GM06990 (cell line): ENCODE measurements at regions not wholly inside any gene's neighbourhood (a gene's known extent, or its start where the extent isn't known, plus 50 kb on each side); places are given as distances from the start of the nearest gene placed in this dataset.
"Not testable (repeated sequence)": the region's sequence is repeated elsewhere in the genome, so short reads cannot be mapped to it uniquely, and the experiment has no call there.

Experiments used
- DNase-seq: peaks from one replicate; pipeline ENCODE4 v3.0.0-alpha.2; 2011; ENCODE audit not compliant: insufficient read length; ENCODE audit errors: extremely low read depth
- H3K27me3 ChIP-seq: replicated peaks from 2 replicates; pipeline ENCODE4 v1.6.0; 2011; ENCODE audit warnings: low read length; ENCODE audit not compliant: control insufficient read depth, insufficient read depth
- H3K36me3 ChIP-seq: 2 replicates; pipeline ENCODE4 v1.5.1; 2011; ENCODE audit warnings: low read length; ENCODE audit not compliant: control insufficient read depth, insufficient read depth
- H3K4me3 ChIP-seq: replicated peaks from 2 replicates; pipeline ENCODE4 v1.5.1; 2011; ENCODE audit warnings: low read depth, mild to moderate bottlenecking, control low read depth, low read length
- CTCF ChIP-seq: IDR thresholded peaks from 2 replicates; pipeline ENCODE4 v1.5.1; 2011; ENCODE audit warnings: low read length, control low read depth, mild to moderate bottlenecking, inconsistent platforms; ENCODE audit not compliant: insufficient read depth, poor library complexity, severe bottlenecking

- no peak for TF ChIP-seq CTCF
- DNase-seq: no peak
- Histone ChIP-seq H3K27me3 (no peaks in the 10 kb centered on the region), H3K36me3 (no peaks in the 10 kb centered on the region), H3K4me3 (no peak overlapping the region)
These were observed 757.1 kb downstream of the KCNT2 start for GRCh38 chr1:195851016-195851601.

- Histone ChIP-seq H3K36me3 (no peaks in the 10 kb centered on the region), H3K27me3 (no peaks in the 10 kb centered on the region), H3K4me3 (no peak overlapping the region)
- DNase-seq: no peak
- TF ChIP-seq CTCF: no peak
These were observed 759.1 kb downstream of the KCNT2 start for GRCh38 chr1:195849180-195849579.

GRCh38 chr1:195847957-195848875, 760.0 kb downstream of the KCNT2 start:
- H3K36me3 ChIP-seq, DNase-seq, H3K27me3 ChIP-seq, H3K4me3 ChIP-seq: not testable (repeated sequence)

DNA sequence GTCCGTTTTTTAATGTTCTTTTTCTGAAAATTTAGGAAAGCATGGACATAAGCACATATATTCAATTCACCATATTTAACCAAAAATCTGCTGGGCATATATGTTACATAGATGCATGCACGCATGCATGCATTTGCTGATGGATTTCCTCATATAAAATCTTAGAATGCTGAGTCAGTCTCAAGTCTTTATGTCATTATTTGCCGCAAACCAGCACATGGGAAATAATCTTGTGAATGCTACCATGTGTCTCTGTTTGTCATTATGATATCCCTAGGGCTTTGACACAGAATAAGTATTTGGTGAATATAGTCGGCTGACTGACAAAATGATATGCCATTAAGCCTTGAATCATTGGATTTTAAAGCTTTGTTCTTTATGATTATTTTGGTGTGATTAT, 776.5 kb downstream of the KCNT2 start:
- H3K36me3 ChIP-seq: no peaks in the 10 kb centered on the region
- no peak overlapping the region for H3K4me3 ChIP-seq
- TF ChIP-seq CTCF: no peak
- DNase-seq: no peak
- no peaks in the 10 kb centered on the region for H3K27me3 ChIP-seq

- TF ChIP-seq CTCF: no peak
- no peak for DNase-seq
- H3K27me3 ChIP-seq: no peaks in the 10 kb centered on the region
These were observed 779.9 kb downstream of the KCNT2 start for GRCh38 chr1:195828325-195828724.

GRCh38 chr1:195820925-195821324, 787.3 kb downstream of the KCNT2 start:
- Histone ChIP-seq H3K4me3 (no peak overlapping the region), H3K27me3 (no peaks in the 10 kb centered on the region), H3K36me3 (no peaks in the 10 kb centered on the region)
- TF ChIP-seq CTCF: no peak
- DNase-seq: no peak

More at GRCh38 chr1:195828325-195828724, 779.9 kb downstream of the KCNT2 start:
- no peak overlapping the region for H3K4me3 ChIP-seq
- no peaks in the 10 kb centered on the region for H3K36me3 ChIP-seq
